Mesendoderm (in vitro differentiated cells): ENCODE measurements at regions not wholly inside any gene's neighbourhood (a gene's known extent, or its start where the extent isn't known, plus 50 kb on each side); places are given as distances from the start of the nearest gene placed in this dataset.
"Not testable (repeated sequence)": the region's sequence is repeated elsewhere in the genome, so short reads cannot be mapped to it uniquely, and the experiment has no call there.

Source experiments
- DNase-seq: peaks from one replicate; pipeline ENCODE4 v3.0.0; 2013
- H2AK5ac ChIP-seq: 2 replicates; pipeline ENCODE4 v1.6.1; 2013; ENCODE audit warnings: low read length, inconsistent platforms
- H2BK120ac ChIP-seq: 2 replicates; pipeline ENCODE4 v1.6.1; 2013; ENCODE audit warnings: low read depth, mild to moderate bottlenecking, low read length, moderate library complexity, mixed read lengths
- H2BK15ac ChIP-seq: replicated peaks from 2 replicates; pipeline ENCODE4 v1.6.1; 2013; ENCODE audit warnings: low read depth, mild to moderate bottlenecking, moderate library complexity
- H2BK5ac ChIP-seq: 2 replicates; pipeline ENCODE4 v1.6.1; 2013; ENCODE audit warnings: low read length, inconsistent platforms
- H3K18ac ChIP-seq: 2 replicates; pipeline ENCODE4 v1.6.1; 2013; ENCODE audit warnings: mild to moderate bottlenecking, low read length, mixed read lengths
- H3K23ac ChIP-seq: one replicate; pipeline ENCODE4 v1.6.1; 2013; ENCODE audit warnings: low read length
- H3K27ac ChIP-seq: 2 replicates; pipeline ENCODE4 v1.5.1; 2013; ENCODE audit warnings: low read depth, mild to moderate bottlenecking, inconsistent platforms, low read length, moderate library complexity
- H3K27me3 ChIP-seq: 2 replicates; pipeline ENCODE4 v1.6.1; 2013; ENCODE audit warnings: low read length, control low read depth, mild to moderate bottlenecking, inconsistent platforms; ENCODE audit not compliant: insufficient read depth, poor library complexity
- H3K36me3 ChIP-seq: 2 replicates; pipeline ENCODE4 v1.6.1; 2013; ENCODE audit warnings: low read length, inconsistent platforms; ENCODE audit not compliant: control insufficient read depth, insufficient read depth
- H3K4ac ChIP-seq: one replicate; pipeline ENCODE4 v1.6.1; 2013; ENCODE audit warnings: low read depth, mild to moderate bottlenecking, low read length, moderate library complexity
- H3K4me1 ChIP-seq: 2 replicates; pipeline ENCODE4 v1.6.1; 2013; ENCODE audit warnings: low read depth, low read length, inconsistent platforms; ENCODE audit not compliant: control insufficient read depth
- H3K4me2 ChIP-seq: 2 replicates; pipeline ENCODE4 v1.6.1; 2013; ENCODE audit warnings: low read length
- H3K4me3 ChIP-seq: 2 replicates; pipeline ENCODE4 v1.5.1; 2013; ENCODE audit warnings: mild to moderate bottlenecking, low read length
- H3K56ac ChIP-seq: one replicate; pipeline ENCODE4 v1.6.1; 2013; ENCODE audit warnings: low read length
- H3K79me1 ChIP-seq: 2 replicates; pipeline ENCODE4 v1.6.1; 2013; ENCODE audit warnings: low read length, inconsistent platforms
- H3K79me2 ChIP-seq: 2 replicates; pipeline ENCODE4 v1.6.1; 2013; ENCODE audit warnings: mild to moderate bottlenecking, low read length; ENCODE audit not compliant: control insufficient read depth, insufficient read depth
- H3K9ac ChIP-seq: 2 replicates; pipeline ENCODE4 v1.6.1; 2013; ENCODE audit warnings: low read length, inconsistent platforms
- H4K5ac ChIP-seq: one replicate; pipeline ENCODE4 v1.6.1; 2013; ENCODE audit warnings: low read length
- H4K8ac ChIP-seq: one replicate; pipeline ENCODE4 v1.6.1; 2013; ENCODE audit warnings: low read depth, mild to moderate bottlenecking, control low read depth, low read length, moderate library complexity
- WGBS: extraction: QIAGEN DNeasy Blood & Tissue Kit; methylation state at CpG from one replicate; pipeline ENCODE4 v1.1.7; 2013; ENCODE audit warnings: low lambda C conversion rate, missing lambda C conversion rate; ENCODE audit not compliant: insufficient coverage; ENCODE audit errors: extremely low coverage; 5-methylcytosine and 5-hydroxymethylcytosine counted together

GRCh38 chr1:8227674-8228073, 90.2 kb upstream of the SLC45A1 start:
- H2BK5ac ChIP-seq, H3K23ac ChIP-seq, H2AK5ac ChIP-seq, H4K5ac ChIP-seq, H4K8ac ChIP-seq, H3K36me3 ChIP-seq, H3K27ac ChIP-seq, H3K4me2 ChIP-seq, H3K4ac ChIP-seq, H3K79me2 ChIP-seq, H3K27me3 ChIP-seq, H3K4me3 ChIP-seq, H3K9ac ChIP-seq, H3K4me1 ChIP-seq, H3K18ac ChIP-seq, H2BK120ac ChIP-seq, H3K79me1 ChIP-seq, DNase-seq, H2BK15ac ChIP-seq, H3K56ac ChIP-seq: not testable (repeated sequence)
- no CpG with 5 or more reads among the region's 2 CpGs for WGBS

- Histone ChIP-seq H2BK120ac (no peak overlapping the region), H3K4me3 (no peak overlapping the region), H3K79me1 (no peaks in the 10 kb centered on the region), H2AK5ac (no peak overlapping the region), H3K18ac (no peak overlapping the region), H3K27me3 (no peaks in the 10 kb centered on the region), H2BK15ac (no peak overlapping the region), H3K23ac (no peak overlapping the region), H4K5ac (no peak overlapping the region), H3K27ac (no peak overlapping the region), H3K56ac (no peak overlapping the region), H4K8ac (no peak overlapping the region), H3K4me2 (no peak overlapping the region), H3K4ac (no peak overlapping the region), H3K36me3 (no peaks in the 10 kb centered on the region), H2BK5ac (no peak overlapping the region), H3K79me2 (no peaks in the 10 kb centered on the region), H3K4me1 (no peaks in the 10 kb centered on the region), H3K9ac (no peak overlapping the region)
- peak; percentile 55 for DNase-seq
- no CpG with 5 or more reads among the region's 5 CpGs for WGBS
Observed at GRCh38 chr1:8226747-8227146, 91.2 kb upstream of the SLC45A1 start.

- H3K79me2 ChIP-seq, H3K4me2 ChIP-seq, H2AK5ac ChIP-seq, H3K56ac ChIP-seq, H3K79me1 ChIP-seq, H3K9ac ChIP-seq, H2BK5ac ChIP-seq, H3K27ac ChIP-seq, H3K4ac ChIP-seq, H3K23ac ChIP-seq, H3K36me3 ChIP-seq, H2BK120ac ChIP-seq, H4K5ac ChIP-seq, H3K27me3 ChIP-seq, H3K4me3 ChIP-seq, H2BK15ac ChIP-seq, H3K4me1 ChIP-seq, DNase-seq, H4K8ac ChIP-seq, H3K18ac ChIP-seq: not testable (repeated sequence)
- WGBS = no CpG with 5 or more reads among the region's 5 CpGs
Observed at GRCh38 chr1:8226024-8226423, 91.9 kb upstream of the SLC45A1 start.

- Histone ChIP-seq H3K79me2 (no peaks in the 10 kb centered on the region), H2BK5ac (no peak overlapping the region), H3K79me1 (no peaks in the 10 kb centered on the region), H3K56ac (no peak overlapping the region), H3K36me3 (no peaks in the 10 kb centered on the region), H3K4me2 (no peak overlapping the region), H4K5ac (no peak overlapping the region), H3K27me3 (no peaks in the 10 kb centered on the region), H3K27ac (no peak overlapping the region), H3K18ac (no peak overlapping the region), H3K4me3 (no peak overlapping the region), H3K4ac (no peak overlapping the region), H4K8ac (no peak overlapping the region), H2AK5ac (no peak overlapping the region), H2BK15ac (no peak overlapping the region), H3K23ac (no peak overlapping the region), H2BK120ac (no peak overlapping the region), H3K9ac (no peak overlapping the region), H3K4me1 (no peaks in the 10 kb centered on the region)
- WGBS = 100% methylated on average over 1 of the region's 5 CpGs
- DNase-seq = no peak
Observed at GRCh38 chr1:8223526-8223925, 94.4 kb upstream of the SLC45A1 start.

- no peak overlapping the region for H4K5ac ChIP-seq
- no peak overlapping the region for H3K9ac ChIP-seq
- H3K4me1 ChIP-seq = no peaks in the 10 kb centered on the region
- H3K4ac ChIP-seq = no peak overlapping the region
- no peak overlapping the region for H3K27ac ChIP-seq
- H2BK5ac ChIP-seq = no peak overlapping the region
- H3K56ac ChIP-seq = no peak overlapping the region
- no peaks in the 10 kb centered on the region for H3K27me3 ChIP-seq
- H3K23ac ChIP-seq = no peak overlapping the region
- H3K79me2 ChIP-seq = no peaks in the 10 kb centered on the region
- WGBS = no CpG with 5 or more reads among the region's 10 CpGs
- no peaks in the 10 kb centered on the region for H3K79me1 ChIP-seq
- H4K8ac ChIP-seq = no peak overlapping the region
- no peak overlapping the region for H2BK15ac ChIP-seq
- H2BK120ac ChIP-seq = no peak overlapping the region
- no peak overlapping the region for H3K4me3 ChIP-seq
- H3K36me3 ChIP-seq = no peaks in the 10 kb centered on the region
- H3K4me2 ChIP-seq = no peak overlapping the region
- H3K18ac ChIP-seq = no peak overlapping the region
- H2AK5ac ChIP-seq = no peak overlapping the region
- no peak for DNase-seq
Observed at GRCh38 chr1:8222789-8223188, 95.1 kb upstream of the SLC45A1 start.

GRCh38 chr1:8219530-8219929, 98.4 kb upstream of the SLC45A1 start:
- H2BK5ac ChIP-seq = no peak overlapping the region
- H3K9ac ChIP-seq = no peak overlapping the region
- H3K79me1 ChIP-seq = no peaks in the 10 kb centered on the region
- no peak overlapping the region for H3K18ac ChIP-seq
- H3K4me3 ChIP-seq = no peak overlapping the region
- H2BK120ac ChIP-seq = no peak overlapping the region
- H3K56ac ChIP-seq = no peak overlapping the region
- H3K4me1 ChIP-seq = peaks cover 4% of the 10 kb centered on the region
- H2AK5ac ChIP-seq = no peak overlapping the region
- H3K79me2 ChIP-seq = no peaks in the 10 kb centered on the region
- no peak overlapping the region for H4K5ac ChIP-seq
- H3K27ac ChIP-seq = no peak overlapping the region
- H2BK15ac ChIP-seq = no peak overlapping the region
- no peaks in the 10 kb centered on the region for H3K36me3 ChIP-seq
- no peak overlapping the region for H3K4me2 ChIP-seq
- no peak for DNase-seq
- no peak overlapping the region for H3K23ac ChIP-seq
- no peak overlapping the region for H3K4ac ChIP-seq
- H3K27me3 ChIP-seq = no peaks in the 10 kb centered on the region
- H4K8ac ChIP-seq = no peak overlapping the region
- WGBS = no CpG with 5 or more reads among the region's 4 CpGs
